Smooth muscle cell (in vitro differentiated cells): ENCODE measurements at regions not wholly inside any gene's neighbourhood (a gene's known extent, or its start where the extent isn't known, plus 50 kb on each side); places are given as distances from the start of the nearest gene placed in this dataset.

ENCODE experiments used
- DNase-seq: peaks from one replicate; lab custom pipeline; 2025; ENCODE audit not compliant: unreplicated experiment; lab: John Stamatoyannopoulos, UW
- H2AFZ ChIP-seq: fragments of 200-600 bp; sonication (generic); 2 replicates; pipeline ENCODE4 v1.6.0; 2016; ENCODE audit warnings: antibody characterized with exemption, low read depth, mild to moderate bottlenecking
- H3F3A ChIP-seq: fragments of 200-600 bp; sonication (generic); 2 replicates; pipeline ENCODE4 v1.6.0; 2017; ENCODE audit warnings: antibody characterized with exemption, low read depth
- H3K27ac ChIP-seq: fragments of 200-600 bp; sonication (generic); 2 replicates; pipeline ENCODE4 v1.5.1; 2016; ENCODE audit warnings: low read depth, mild to moderate bottlenecking
- H3K27me3 ChIP-seq: fragments of 200-600 bp; sonication (generic); 2 replicates; pipeline ENCODE4 v1.6.1; 2016; ENCODE audit warnings: low read depth, mild to moderate bottlenecking
- H3K36me3 ChIP-seq: fragments of 200-600 bp; sonication (generic); 2 replicates; pipeline ENCODE4 v1.5.1; 2016; ENCODE audit warnings: low read depth
- H3K4me1 ChIP-seq: fragments of 200-600 bp; sonication (generic); 2 replicates; pipeline ENCODE4 v1.5.1; 2016; ENCODE audit warnings: low read depth
- H3K4me2 ChIP-seq: fragments of 200-600 bp; sonication (generic); 2 replicates; pipeline ENCODE4 v1.6.0; 2016; ENCODE audit warnings: mild to moderate bottlenecking
- H3K4me3 ChIP-seq: fragments of 200-600 bp; sonication (generic); 2 replicates; pipeline ENCODE4 v1.5.1; 2016; ENCODE audit warnings: mild to moderate bottlenecking
- H3K79me2 ChIP-seq: fragments of 200-600 bp; sonication (generic); 2 replicates; pipeline ENCODE4 v1.6.0; 2016; ENCODE audit warnings: low read depth, mild to moderate bottlenecking
- H3K9ac ChIP-seq: fragments of 200-600 bp; sonication (generic); 2 replicates; pipeline ENCODE4 v1.6.0; 2016; ENCODE audit warnings: low read depth
- H3K9me3 ChIP-seq: fragments of 200-600 bp; sonication (generic); replicated peaks from 2 replicates; pipeline ENCODE4 v1.5.1; 2016; ENCODE audit warnings: low read depth
- H4K20me1 ChIP-seq: fragments of 200-600 bp; sonication (generic); 2 replicates; pipeline ENCODE4 v1.6.0; 2016; ENCODE audit warnings: low read depth
- WGBS: methylation state at CpG from one replicate; pipeline ENCODE4 v1.1.7; 2016; ENCODE audit warnings: low lambda C conversion rate; 5-methylcytosine and 5-hydroxymethylcytosine counted together
- TF ChIP-seq, protein P1 (sequence below): fragments of 200-600 bp; sonication (generic); IDR thresholded peaks from 2 replicates; pipeline ENCODE4 v1.5.1; 2017; ENCODE audit warnings: borderline replicate concordance, mild to moderate bottlenecking, antibody characterized with exemption; ENCODE audit not compliant: insufficient read depth, poor library complexity, severe bottlenecking

DNA sequence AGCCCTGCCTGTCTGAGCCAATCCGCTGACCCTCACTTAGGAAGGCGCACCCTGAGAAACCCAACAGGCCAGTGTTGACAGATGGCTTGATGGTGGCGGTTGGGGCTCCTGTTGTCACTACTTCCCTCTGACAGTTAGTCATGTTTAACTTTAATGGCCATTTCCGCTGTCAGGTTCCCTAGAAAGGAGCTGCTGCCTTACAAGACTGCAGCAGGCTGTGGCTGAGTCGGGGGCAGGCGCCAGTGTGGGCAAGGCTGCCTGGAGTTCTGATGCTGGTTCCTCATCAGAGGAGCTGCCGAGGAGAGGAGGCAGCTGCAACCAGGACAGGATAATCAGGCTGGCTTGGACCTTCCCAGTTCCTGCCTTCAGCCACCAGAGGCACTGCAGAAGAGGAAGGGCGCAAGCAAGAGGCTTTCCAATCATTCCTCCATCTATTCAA is 223.2 kb upstream of the DYNLRB2 start:
- Histone ChIP-seq H2AFZ (no peak overlapping the region), H4K20me1 (no peaks in the 10 kb centered on the region), H3K4me1 (no peaks in the 10 kb centered on the region), H3K79me2 (no peaks in the 10 kb centered on the region), H3K9ac (no peak overlapping the region), H3F3A (no peaks in the 10 kb centered on the region), H3K9me3 (no peaks in the 10 kb centered on the region), H3K4me3 (no peak overlapping the region), H3K27me3 (no peaks in the 10 kb centered on the region), H3K27ac (no peak overlapping the region), H3K36me3 (no peaks in the 10 kb centered on the region), H3K4me2 (no peak overlapping the region)
- TF ChIP-seq, protein P1, sequence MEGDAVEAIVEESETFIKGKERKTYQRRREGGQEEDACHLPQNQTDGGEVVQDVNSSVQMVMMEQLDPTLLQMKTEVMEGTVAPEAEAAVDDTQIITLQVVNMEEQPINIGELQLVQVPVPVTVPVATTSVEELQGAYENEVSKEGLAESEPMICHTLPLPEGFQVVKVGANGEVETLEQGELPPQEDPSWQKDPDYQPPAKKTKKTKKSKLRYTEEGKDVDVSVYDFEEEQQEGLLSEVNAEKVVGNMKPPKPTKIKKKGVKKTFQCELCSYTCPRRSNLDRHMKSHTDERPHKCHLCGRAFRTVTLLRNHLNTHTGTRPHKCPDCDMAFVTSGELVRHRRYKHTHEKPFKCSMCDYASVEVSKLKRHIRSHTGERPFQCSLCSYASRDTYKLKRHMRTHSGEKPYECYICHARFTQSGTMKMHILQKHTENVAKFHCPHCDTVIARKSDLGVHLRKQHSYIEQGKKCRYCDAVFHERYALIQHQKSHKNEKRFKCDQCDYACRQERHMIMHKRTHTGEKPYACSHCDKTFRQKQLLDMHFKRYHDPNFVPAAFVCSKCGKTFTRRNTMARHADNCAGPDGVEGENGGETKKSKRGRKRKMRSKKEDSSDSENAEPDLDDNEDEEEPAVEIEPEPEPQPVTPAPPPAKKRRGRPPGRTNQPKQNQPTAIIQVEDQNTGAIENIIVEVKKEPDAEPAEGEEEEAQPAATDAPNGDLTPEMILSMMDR: peak; percentile 8
- DNase-seq: no peak
- 72% methylated on average over 8 of the region's 8 CpGs for WGBS

DNA sequence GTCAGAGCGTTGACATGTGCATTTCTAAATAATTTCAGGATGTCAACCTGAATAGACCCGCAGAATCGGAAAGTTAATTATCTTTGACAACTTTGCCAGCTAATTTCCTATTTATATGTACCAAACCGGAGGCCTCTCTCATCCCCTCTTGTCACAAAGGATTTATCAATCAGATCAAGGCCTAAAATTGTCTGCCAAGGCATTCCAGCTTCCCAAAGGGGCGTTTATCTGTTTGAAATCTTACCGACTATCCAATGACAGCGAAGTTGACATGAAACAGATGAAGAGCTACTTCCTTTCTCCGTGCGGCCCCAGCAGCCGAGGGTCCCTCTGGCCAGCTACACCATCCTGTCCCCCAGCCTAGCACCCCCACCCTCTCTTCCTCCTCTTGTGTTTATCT is 223.7 kb upstream of the DYNLRB2 start:
- H3K9ac ChIP-seq: no peak overlapping the region
- TF ChIP-seq, protein P1: no peak
- H3F3A ChIP-seq: no peaks in the 10 kb centered on the region
- H3K9me3 ChIP-seq: no peaks in the 10 kb centered on the region
- H2AFZ ChIP-seq: no peak overlapping the region
- WGBS: 69% methylated on average over 10 of the region's 10 CpGs
- no peaks in the 10 kb centered on the region for H3K4me1 ChIP-seq
- H3K27ac ChIP-seq: no peak overlapping the region
- H3K4me3 ChIP-seq: no peak overlapping the region
- no peak for DNase-seq
- H3K36me3 ChIP-seq: no peaks in the 10 kb centered on the region
- H3K27me3 ChIP-seq: no peaks in the 10 kb centered on the region
- H3K4me2 ChIP-seq: no peak overlapping the region
- H3K79me2 ChIP-seq: no peaks in the 10 kb centered on the region
- H4K20me1 ChIP-seq: no peaks in the 10 kb centered on the region

DNA sequence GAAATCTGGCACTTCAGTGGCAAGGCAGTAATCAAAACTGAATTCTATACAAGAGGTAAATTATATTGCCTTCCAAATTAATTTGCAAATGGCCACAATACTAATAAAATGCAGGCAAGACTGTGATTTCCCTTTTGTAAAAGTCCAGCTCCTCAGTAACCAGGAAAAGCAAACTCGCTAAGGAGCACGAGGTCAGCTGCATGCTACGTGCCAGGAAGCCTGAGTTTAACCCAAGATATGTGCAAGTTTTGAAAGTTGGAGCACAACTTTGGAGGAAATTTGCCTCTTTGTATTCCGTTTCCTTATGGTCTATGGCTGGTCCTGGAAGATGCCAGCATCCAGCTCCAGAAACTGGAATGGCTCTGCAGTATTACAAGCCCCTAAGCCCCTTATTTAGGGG is 226.8 kb upstream of the DYNLRB2 start:
- Histone ChIP-seq H3K36me3 (no peaks in the 10 kb centered on the region), H3K79me2 (no peaks in the 10 kb centered on the region), H3K9me3 (no peaks in the 10 kb centered on the region), H3K4me1 (no peaks in the 10 kb centered on the region), H3K27ac (no peak overlapping the region), H3K9ac (no peak overlapping the region), H3K4me3 (no peak overlapping the region), H3K4me2 (no peak overlapping the region), H3K27me3 (no peaks in the 10 kb centered on the region), H4K20me1 (no peaks in the 10 kb centered on the region), H2AFZ (no peak overlapping the region), H3F3A (no peaks in the 10 kb centered on the region)
- no peak for DNase-seq
- TF ChIP-seq, protein P1: no peak
- WGBS: 92% methylated on average over 4 of the region's 4 CpGs

DNA sequence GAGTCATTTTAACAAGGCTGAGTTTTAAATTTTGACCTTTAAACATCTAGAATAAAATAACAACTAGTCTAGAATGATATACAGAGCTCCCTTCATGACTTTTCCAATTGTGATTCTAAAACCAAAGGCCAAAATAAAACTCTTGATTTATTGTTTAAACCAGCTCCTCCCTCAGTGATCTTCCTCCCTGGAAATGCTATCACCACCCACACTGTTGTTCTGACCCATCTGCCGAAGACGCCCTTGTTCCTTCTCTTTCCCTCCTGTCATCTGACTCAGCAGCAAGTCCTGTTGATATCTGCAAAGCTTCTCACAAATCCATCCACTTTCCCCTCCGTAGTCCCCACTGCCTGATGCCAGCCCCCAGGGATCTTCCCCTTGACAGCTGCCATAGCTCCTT is 231.6 kb upstream of the DYNLRB2 start:
- H3K36me3 ChIP-seq: no peaks in the 10 kb centered on the region
- H4K20me1 ChIP-seq: no peaks in the 10 kb centered on the region
- H3K79me2 ChIP-seq: no peaks in the 10 kb centered on the region
- H3K9me3 ChIP-seq: no peaks in the 10 kb centered on the region
- H3K27me3 ChIP-seq: no peaks in the 10 kb centered on the region
- DNase-seq: no peak
- H3K4me3 ChIP-seq: no peak overlapping the region
- no peak overlapping the region for H3K4me2 ChIP-seq
- H3K27ac ChIP-seq: no peak overlapping the region
- TF ChIP-seq, protein P1: no peak
- H3K4me1 ChIP-seq: no peaks in the 10 kb centered on the region
- H2AFZ ChIP-seq: no peak overlapping the region
- WGBS: 28% methylated on average over 3 of the region's 3 CpGs
- no peak overlapping the region for H3K9ac ChIP-seq
- no peaks in the 10 kb centered on the region for H3F3A ChIP-seq
